NB4 (cell line): ENCODE measurements at regions not wholly inside any gene's neighbourhood (a gene's known extent, or its start where the extent isn't known, plus 50 kb on each side); places are given as distances from the start of the nearest gene placed in this dataset.

Source experiments
- CTCF ChIP-seq: IDR thresholded peaks from one replicate; pipeline ENCODE4 v1.5.1; 2012; ENCODE audit warnings: low read depth, low read length
- POLR2A ChIP-seq: IDR thresholded peaks from 2 replicates; pipeline ENCODE4 v1.6.1; 2011; ENCODE audit warnings: mild to moderate bottlenecking; ENCODE audit not compliant: insufficient read length; ENCODE audit errors: extremely low read depth

- TF ChIP-seq POLR2A (no peak), CTCF (no peak)
Observed at GRCh38 chr12:4215229-4216186, 58.1 kb upstream of the CCND2 start.
